GM19043 (cell line): ENCODE measurements at regions not wholly inside any gene's neighbourhood (a gene's known extent, or its start where the extent isn't known, plus 50 kb on each side); places are given as distances from the start of the nearest gene placed in this dataset.
"Not testable (repeated sequence)": the region's sequence is repeated elsewhere in the genome, so short reads cannot be mapped to it uniquely, and the experiment has no call there.

Experiments
- ATAC-seq: cut with Tn5 transposase; IDR thresholded peaks from one replicate; pipeline ENCODE4 v1.9.1; 2021; ENCODE audit warnings: low read depth; ENCODE audit not compliant: unreplicated experiment

DNA sequence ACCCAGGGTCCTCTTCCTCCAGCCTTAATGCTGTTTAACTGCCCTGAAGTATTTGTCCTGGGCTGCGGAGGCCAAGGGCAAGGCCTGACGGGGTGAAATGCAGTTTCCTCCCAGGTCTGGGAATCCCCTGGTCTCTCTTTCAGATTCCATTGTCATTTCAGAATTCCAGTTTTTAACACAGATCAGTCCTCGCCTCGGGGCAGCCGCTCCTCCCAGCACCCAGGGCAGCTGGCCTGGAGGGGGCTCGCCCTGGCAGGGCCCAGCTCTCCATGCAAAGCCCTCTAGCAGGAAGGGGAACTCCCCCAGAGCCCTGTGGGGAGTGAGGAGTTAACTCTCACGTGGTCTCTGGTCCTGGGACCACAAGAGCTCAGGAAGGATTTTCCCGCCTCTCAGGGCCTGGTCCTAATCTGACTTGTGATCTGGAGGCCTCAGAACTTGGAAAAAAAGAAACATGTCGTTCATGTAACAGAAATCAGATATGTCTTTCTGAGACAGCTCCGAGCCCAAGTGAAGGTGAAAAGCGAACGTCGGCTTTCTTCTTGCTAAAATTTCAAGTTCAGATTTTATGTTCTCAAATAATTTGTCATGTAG is 265.6 kb upstream of the SFSWAP start:
- ATAC-seq = no peak

DNA sequence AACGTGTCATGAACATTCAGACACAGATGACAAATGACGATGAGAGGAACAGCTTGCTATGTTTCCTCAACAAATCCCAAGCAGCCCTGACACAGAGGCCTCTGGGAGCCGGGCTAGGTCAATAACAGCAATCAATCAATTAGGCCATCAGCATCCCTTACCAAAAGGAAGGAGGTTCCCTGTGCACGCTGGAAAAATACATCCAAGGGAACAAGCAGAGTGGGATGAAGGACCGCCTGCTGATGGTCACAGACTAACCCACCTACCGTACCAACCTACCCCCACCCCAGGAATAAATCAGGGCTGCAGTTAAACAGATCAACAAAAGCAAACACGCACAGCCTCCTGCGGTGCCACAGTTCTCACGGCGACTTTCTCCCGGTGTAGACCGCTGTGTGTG is 265.1 kb upstream of the SFSWAP start:
- no peak for ATAC-seq

DNA sequence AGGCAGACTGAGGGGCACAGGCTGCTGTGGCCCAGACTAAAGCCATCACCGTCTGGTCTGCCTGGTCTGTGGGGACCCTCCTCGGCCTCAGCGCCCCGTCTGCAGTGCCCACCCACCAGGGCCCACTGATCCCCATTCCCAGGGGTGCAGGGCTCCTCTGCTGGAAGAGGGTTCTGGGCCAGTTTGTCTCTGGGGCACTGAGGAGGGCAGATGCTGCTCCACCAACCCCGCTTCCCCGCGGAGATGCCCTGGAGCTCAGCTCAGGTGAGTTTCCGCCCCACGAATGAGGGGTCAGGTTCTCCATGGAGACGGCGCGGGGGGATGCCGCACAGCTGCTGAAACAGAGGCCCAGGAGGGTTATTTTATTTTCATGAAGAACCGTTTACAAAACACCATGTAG is 263.3 kb upstream of the SFSWAP start:
- not testable (repeated sequence) for ATAC-seq

DNA sequence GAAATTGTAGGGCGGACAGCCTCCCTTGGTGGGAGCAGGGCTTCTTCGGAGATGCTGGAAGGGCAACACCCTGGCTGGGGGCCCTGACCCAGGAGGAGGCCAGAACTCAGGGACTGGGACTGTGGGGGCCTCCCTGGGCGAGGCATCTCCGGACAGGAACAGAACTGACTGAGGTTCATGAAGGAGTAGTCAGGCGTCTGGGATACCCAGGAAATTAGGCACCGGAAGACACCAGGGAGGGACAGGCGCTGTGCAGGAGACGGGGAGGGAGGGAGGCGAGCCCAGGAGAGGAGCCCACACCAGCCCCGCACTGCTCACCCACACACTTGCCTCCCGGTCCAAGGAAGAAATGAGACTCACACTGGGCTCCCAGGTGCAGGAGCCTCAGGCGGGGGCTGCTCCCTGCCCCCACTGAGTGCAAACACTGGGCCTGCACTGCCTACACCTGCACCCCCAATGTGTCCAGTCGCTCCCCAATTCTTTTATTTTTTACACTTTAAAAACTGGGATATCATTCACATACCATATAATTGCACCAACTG is 262.6 kb upstream of the SFSWAP start:
- no peak for ATAC-seq

DNA sequence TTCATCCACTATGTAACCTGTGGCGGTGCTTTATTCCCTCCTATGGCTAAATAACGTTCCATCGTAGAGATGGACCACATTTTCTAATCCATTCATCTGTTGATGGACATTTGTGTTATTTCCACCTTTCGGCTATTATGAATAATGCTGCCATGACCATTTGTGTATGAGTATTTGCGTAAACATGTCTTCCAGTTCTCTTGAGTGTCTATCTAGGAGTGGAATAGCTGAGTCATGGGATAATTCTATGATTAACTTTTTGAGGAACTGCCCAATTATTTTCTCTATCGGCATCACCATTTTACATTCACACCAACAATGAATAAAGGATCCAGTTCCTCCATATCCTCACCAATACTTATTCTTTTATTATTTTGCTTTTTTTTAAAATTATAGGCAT is 261.9 kb upstream of the SFSWAP start:
- no peak for ATAC-seq

DNA sequence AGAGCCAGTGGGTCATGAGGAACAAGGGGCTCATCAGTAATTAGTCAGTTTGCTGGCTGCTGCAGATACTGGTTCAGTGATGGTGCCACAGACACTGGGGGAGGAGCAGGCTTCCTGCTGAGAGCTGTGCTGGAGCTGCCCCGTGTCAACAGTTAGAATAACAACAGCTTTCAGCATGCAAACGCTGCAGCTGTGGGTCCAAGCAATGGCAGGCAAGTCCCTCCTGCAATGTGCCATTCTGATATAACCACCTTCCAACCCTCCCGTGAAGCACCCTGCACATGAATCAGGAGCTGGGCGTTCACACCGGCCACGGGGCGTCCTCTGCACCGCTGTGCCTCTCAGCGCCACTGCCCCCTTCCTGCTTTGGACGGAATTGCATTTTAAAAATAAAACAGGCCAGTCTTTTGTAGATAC is 258.4 kb upstream of the SFSWAP start:
- no peak for ATAC-seq

DNA sequence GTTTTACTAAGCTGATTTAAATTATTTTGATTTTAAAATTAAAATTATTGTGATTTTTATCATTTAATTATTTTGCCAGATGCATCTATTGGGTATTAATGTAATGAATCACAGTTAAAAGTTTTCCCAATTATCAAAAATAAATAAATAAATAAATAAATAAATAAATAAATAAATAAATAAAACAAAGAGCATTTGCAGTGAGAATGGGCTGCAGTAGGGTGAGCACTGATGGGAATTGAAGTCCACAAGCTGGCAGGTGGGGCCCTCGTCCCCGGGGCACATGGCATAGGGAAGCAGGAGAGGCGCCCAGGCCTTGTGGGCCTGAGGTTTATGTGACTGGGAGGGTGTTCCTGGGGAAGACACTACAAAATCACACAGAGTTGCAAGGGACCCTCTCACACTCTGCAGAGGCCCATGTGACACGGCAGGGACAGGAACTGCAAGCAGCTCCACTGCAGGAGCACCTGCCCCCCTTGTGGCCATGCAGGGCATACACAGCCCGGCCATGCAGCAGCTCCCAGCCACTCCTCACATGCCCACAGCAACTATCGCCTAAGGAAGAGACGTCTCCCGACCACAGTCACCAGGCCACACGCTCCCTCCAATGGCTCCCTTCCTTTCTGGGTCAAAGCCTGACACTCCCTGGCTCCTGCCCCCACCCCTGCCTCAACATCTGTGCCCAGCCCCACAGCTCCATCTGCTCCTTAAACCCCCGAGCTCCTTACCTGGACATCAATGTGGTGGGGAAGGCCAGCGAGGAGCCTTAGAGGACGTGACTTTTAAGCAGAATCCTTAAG is 256.3 kb upstream of the SFSWAP start:
- peak; percentile 89 for ATAC-seq

DNA sequence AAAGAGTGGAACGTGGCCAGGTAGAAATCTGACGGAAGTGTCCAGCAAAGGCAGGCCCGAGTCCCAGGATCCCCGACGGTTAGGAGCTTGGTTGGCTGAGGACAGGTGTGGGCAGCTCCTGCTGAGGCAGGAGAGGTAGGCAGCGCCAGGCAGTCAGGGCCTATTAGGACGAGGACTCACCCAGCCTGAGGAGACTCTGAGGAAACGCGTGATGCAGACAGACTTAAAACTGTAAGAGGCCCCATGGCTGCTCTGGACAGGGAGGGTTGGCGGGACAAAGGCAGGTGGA is 255.7 kb upstream of the SFSWAP start:
- ATAC-seq = no peak

DNA sequence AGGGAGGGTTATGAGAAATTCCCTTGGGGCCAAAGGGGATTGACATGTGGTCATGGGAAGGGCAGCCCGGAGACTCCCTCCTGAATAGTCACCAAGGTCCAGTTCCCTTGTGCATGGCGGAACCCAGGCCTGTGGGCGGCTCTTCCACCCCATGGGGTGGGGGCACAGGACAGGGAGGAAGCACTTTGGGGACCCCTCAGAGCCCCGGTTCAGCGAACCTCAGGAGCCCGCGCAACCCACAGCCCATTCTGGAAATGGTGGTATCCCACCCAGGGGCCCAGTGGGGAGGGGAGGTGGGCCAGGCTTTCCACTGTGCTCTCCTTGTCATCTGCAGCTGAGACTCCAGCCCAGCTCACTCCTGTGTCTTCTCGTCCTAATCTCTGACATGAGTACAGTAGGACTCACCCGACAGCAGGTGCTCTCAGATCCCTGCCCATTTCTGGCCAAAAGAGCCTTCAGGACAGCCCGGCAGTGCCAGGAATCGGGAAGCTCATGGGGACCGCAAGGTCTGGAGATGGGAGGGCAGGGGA is 255.2 kb upstream of the SFSWAP start:
- ATAC-seq = no peak

DNA sequence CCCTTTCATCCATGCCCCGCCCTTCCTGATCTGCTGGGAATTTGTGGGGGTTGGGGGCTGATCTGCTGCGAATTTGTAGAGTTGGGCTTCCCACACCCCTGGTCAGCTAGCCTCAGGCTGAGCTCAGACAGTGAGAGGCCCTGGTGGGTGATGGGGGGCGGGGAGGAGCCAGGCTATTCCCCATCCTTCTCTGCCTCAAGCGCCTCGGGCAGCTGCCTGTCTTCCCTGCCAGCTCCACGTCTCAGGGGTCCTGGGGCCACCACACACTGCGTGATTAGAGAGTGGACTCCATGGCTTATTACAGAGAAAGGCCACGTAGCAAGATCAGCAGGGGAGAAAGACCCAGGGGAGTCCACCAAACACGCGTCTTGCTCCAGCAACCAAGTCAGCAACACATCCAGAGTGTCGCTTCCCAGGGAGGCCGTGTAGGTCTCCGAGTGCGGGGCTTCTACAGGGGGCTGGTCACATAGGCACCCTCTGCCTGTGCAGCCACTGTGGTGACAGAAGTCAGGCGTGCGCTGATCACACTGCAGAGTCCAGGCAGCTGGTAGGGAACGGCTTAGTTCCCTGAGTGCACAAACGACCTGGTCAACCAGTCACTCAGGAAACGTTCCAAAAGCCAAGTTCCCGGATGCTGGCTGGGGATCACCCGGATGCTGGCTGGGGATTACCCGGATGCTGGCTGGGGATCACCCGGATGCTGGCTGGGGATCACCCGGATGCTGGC is 254.4 kb upstream of the SFSWAP start:
- ATAC-seq = no peak

DNA sequence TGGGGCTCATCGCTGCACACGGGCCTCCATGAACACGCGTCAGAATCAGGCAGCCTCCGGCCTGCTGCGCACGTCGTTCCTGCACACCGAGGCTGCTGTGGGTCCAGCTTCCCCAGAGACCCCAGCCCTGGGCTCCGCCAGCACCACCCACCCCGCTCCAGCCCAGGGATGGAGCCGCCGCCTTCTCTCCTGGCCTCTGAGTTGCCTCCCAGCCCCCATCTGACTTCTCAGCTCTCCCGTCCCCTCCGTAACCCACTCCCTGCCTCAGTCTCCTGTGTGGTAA is 253.9 kb upstream of the SFSWAP start:
- no peak for ATAC-seq

DNA sequence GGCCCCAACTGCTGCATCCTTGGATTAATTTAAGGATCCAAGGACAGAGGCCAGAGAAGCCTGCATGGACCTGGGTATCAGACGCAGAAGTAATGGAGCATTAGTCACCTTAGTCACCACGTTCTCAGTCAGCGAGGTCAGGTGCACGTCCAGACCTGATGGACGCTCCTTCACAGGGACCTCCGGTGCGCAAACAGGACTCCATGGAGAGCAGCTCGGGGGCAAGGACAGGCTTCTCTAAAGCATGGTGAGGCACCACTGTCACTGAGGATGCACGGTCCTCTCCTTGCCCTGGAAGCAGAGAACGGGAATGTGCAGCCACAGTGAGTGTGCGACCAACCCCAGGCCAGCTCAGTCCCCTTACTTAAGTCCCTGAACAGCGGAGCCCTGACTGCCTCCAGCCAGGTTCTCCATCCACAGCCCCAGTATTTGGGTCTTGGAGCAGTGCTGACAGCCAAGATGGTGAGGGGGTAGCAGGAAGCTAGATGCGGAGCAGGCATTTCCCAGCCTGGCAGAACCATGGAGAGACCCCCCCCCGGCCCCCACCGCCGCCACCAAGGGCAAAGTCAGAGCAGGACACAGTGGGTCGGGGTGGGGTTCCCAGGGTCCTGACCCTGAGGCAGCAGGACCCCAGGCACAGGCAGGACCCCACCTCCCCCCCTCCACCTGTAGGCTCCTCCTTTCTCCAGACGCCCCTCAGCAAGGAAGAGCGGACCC is 253.4 kb upstream of the SFSWAP start:
- no peak for ATAC-seq

DNA sequence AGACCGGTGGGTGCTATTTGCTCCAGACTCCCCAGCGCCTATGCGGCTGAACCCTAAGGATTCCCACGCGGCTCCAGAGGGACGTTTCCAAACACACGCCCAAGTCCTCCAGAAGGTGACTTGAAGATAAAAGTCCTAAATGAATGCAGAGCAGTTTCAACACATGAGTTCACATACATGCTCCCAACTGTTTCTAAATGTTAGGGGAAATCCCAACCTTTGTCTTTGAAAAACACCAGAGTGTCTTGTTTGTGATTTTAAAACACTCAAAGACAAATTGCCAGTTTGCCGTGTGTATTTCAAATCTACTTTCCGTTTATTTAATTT is 252.9 kb upstream of the SFSWAP start:
- no peak for ATAC-seq

DNA sequence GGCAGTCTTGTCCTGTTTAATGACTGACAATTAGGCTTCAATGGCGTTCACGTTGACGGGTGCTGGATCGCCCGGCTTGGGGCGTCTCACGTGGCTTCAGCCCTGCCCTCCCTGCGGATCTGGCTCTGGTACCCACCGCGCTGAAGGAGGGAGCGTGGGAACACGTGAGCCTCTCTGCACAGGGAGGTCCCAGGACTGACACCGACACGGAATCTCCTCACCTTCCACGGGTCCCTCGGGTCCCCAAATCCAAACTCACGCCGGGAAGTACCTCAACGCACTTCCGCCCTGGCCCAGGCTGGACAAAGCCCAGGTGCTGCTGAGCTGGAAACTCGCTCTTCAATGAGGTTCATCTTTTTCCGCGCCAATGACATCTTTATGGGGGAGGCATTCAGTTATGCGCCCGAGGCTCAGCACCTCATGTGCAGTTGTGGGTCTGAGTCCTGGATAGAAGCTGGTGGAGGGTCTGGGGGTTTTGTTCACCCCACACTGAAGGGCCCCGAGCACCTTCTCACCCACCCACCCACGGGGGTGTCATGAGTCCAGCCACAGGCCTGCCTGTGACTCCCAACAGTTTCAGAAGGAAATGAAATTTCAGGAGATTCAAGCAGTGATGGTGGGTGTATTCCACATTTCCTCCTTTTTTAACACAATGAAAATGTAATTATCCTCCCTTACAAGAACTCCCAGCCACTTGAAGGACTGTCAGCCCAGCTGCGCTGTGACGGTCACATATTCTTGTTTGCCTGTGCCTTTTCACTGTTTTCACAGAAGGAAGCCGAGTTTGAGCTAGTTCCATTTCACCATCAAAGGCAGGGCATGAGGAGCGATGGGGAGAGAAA is 251.7 kb upstream of the SFSWAP start:
- no peak for ATAC-seq

DNA sequence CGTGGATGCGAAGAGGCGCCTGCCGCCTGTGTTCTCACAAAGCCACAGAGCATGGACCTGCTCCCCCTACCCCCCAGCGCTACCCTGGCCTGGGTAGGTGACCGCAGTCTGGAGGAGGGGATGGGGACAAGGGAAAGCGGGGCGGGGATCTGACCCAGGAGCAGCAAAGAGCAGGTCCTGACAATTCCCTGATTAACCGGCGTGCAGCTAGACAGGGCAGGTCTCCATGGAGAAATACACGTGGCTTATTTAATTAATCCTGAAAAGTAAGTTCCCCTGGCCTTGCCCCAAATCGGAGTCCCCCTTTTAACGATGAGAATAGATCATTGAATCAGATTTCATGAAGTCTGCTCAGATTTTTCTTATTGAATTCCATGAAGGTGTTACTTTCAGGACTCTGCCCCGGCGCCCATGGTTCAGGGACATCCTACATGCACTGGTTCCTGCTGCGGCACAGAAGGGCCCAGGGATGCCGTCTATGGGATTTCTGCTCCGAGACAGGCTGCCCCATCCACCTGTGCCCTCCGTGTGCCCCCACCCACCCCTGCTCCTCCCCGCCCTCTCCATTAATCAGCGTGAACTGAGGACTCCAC is 251.0 kb upstream of the SFSWAP start:
- no peak for ATAC-seq

DNA sequence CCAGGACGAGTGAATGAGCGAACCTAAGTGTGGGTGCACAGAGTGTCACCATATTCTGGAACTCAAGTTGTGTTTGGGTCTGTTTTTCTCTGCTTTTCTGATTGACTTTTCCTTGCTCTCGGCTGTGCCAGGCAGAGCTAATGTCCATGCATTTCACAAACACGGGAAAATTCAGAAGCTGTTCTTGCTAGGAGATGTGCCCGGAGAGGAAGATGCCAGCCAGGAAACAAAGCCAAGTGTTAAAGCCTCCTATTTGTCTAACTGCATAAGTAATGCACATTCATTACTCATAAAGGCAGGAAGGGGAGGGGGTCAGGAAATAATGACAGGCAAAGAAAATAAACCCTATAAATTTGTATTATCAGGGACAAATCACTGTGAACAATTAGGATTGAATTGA is 250.4 kb upstream of the SFSWAP start:
- ATAC-seq = no peak

DNA sequence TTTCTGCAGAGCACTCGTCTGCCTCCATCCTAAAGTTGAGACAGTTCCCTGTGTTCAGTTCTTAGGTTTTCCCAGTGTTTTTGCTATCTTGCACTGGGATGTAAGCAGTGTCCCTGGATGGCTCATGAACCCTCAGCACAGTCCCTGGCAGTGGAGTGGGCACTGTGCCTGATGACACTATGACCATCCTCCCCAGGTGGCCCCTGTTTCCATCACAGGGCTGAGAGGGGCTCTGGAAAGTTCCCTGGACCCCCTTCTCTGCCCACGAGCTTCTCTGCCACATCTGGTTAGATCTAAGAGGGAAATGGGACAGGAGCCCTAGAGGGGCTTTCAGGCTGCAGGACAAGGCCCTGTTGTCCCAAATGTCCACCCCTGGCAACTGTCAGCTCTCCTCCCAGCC is 249.8 kb upstream of the SFSWAP start:
- no peak for ATAC-seq

DNA sequence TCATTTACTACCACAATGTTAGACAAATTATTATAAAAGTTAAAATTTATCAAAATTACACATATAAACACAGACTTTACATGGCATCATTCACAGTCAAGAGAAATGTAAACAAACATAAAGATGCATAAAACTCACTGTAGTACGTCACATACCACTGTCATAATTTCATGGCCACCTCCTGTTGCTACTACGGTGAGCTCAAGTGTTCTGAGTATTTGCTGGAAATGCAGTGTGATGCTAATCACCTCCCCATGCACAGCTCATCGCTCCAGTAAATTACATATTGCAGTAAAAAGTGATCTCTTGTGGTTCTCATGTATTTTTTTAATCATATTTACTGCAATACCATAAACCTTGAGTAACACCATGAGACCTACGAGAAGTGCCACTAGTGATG is 247.7 kb upstream of the SFSWAP start:
- no peak for ATAC-seq

DNA sequence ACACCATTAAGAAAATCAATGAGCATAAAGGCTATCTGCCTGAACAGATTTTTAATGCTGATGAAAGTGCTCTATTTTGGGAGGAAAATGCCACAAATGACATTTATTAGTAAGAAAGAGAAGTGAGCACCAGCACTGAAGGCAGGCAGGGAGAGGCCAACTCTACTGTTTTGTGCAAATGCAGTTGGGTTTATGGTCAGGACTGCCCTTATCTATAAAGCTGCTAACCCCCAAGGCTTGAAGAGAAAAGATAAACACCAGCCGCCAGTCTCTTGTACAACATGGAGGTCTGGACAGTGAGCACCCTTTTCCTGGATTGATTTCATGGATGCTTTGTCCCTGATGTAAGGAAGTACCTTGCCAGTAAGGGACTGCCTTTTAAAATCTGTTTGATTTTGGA is 246.8 kb upstream of the SFSWAP start:
- ATAC-seq = no peak

DNA sequence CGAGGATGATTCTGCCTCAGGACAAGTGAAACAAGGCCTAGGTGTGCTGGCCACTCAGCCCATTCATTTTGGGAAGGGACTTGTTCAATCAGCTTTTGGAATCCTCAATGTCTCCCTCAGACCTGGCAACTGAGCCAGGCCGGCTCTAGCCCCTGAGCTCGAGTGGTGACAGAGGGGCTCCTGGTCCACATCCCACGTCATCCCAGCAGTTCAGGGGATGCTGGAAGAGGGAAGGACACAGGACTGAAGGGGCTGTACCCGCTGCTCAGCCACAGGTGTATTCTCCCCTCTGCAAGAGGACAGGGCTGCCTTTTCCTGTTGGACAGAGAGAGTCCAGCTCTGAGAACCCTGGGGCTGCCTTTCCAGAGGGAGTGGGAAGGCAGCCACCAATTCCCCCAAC is 244.6 kb upstream of the SFSWAP start:
- no peak for ATAC-seq
